MM.1S (cell line): ENCODE measurements at regions not wholly inside any gene's neighbourhood (a gene's known extent, or its start where the extent isn't known, plus 50 kb on each side); places are given as distances from the start of the nearest gene placed in this dataset.

ENCODE experiments used
- EZH2 ChIP-seq: fragments of 300-600 bp; sonication (generic); optimal IDR thresholded peaks from 2 replicates; pipeline ENCODE3; 2017; ENCODE audit warnings: low read depth, mild to moderate bottlenecking, antibody characterized with exemption, low read length, mixed read lengths
- EZH2phosphoT487 ChIP-seq: fragments of 300-600 bp; sonication (generic); IDR thresholded peaks from 2 replicates; pipeline ENCODE4 v1.6.1; 2018; ENCODE audit warnings: antibody characterized with exemption, low read length
- TF ChIP-seq, protein P1 (sequence below): fragments of 300-600 bp; sonication (generic); IDR thresholded peaks from 2 replicates; pipeline ENCODE4 v1.5.1; 2016; ENCODE audit warnings: antibody characterized with exemption, low read length, mixed read lengths

DNA sequence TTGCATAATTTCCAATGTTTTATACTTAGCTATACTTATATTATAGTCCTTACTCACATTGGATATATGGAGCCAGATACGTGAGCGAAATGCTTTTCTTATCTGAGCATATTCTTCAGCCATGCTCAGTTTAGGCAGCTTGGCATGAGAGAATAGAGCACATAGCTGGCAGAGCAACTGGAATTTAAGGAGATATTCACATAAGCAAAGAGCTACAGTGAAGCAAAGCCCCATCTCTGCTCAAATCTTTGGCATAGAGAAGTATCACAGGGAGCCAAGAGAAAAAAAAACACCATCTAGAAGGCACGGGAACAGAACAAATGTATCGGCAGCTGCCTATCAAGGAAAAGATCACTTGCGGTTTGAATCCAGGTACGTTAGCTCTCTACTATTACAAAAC, 734.2 kb upstream of the KIF2B start:
- TF ChIP-seq, protein P1, sequence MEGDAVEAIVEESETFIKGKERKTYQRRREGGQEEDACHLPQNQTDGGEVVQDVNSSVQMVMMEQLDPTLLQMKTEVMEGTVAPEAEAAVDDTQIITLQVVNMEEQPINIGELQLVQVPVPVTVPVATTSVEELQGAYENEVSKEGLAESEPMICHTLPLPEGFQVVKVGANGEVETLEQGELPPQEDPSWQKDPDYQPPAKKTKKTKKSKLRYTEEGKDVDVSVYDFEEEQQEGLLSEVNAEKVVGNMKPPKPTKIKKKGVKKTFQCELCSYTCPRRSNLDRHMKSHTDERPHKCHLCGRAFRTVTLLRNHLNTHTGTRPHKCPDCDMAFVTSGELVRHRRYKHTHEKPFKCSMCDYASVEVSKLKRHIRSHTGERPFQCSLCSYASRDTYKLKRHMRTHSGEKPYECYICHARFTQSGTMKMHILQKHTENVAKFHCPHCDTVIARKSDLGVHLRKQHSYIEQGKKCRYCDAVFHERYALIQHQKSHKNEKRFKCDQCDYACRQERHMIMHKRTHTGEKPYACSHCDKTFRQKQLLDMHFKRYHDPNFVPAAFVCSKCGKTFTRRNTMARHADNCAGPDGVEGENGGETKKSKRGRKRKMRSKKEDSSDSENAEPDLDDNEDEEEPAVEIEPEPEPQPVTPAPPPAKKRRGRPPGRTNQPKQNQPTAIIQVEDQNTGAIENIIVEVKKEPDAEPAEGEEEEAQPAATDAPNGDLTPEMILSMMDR = no peak
- TF ChIP-seq EZH2phosphoT487 = no peak
- TF ChIP-seq EZH2 = no peak
